Spleen (tissue), 7 donors: ENCODE measurements at regions not wholly inside any gene's neighbourhood (a gene's known extent, or its start where the extent isn't known, plus 50 kb on each side); places are given as distances from the start of the nearest gene placed in this dataset.

ENCODE experiments used
- POLR2A ChIP-seq, 3 donors: fragments of 450-650 bp; IDR thresholded peaks; one replicate each; pipeline ENCODE4 v1.5.1; 2017; ENCODE audit warnings: antibody characterized with exemption in 3 of 3, mild to moderate bottlenecking in 1 of 3
- TF ChIP-seq, protein P1 (sequence below), 11 experiments: fragments of 200-600 bp in 7 of 11; fragments of 450-650 bp in 4 of 11; sonication (generic) in 4 of 11; IDR thresholded peaks in 8 of 11; conservative IDR thresholded peaks in 3 of 11; 1 replicate in 7 of 11; 2 replicates in 4 of 11; pipeline versions ENCODE4 v1.4.0 to v1.8.0; 2016 to 2021; ENCODE audit warnings: antibody characterized with exemption in 11 of 11, inconsistent platforms in 4 of 11, mild to moderate bottlenecking in 1 of 11
- donor health status: DM: no; HTN: no; CAD: no; lungs with moderate emphysema.
- donor health status: DM: no; HTN: no; CAD: no.
- donor health status: DM: no; HTN: no; CAD: no.

DNA sequence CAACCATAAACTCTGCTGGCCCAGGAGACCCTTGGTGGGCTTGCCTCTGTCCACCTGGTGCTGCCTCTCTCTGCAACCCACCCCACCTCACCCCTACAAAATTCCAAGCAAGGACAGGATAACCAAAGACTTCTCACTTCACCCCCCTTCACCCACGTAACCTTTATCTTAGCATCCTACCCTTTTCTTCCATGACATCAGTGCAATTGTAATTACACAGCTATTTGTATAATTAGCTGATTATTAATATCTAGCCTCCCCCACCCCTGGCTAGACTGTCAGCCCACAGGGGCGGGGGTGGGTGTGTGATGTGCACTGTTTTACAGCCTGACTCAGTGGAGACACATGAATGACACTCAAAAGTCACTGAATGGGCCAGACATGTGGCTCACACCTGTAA is 262.2 kb downstream of the MRTFB start:
- TF ChIP-seq, protein P1, sequence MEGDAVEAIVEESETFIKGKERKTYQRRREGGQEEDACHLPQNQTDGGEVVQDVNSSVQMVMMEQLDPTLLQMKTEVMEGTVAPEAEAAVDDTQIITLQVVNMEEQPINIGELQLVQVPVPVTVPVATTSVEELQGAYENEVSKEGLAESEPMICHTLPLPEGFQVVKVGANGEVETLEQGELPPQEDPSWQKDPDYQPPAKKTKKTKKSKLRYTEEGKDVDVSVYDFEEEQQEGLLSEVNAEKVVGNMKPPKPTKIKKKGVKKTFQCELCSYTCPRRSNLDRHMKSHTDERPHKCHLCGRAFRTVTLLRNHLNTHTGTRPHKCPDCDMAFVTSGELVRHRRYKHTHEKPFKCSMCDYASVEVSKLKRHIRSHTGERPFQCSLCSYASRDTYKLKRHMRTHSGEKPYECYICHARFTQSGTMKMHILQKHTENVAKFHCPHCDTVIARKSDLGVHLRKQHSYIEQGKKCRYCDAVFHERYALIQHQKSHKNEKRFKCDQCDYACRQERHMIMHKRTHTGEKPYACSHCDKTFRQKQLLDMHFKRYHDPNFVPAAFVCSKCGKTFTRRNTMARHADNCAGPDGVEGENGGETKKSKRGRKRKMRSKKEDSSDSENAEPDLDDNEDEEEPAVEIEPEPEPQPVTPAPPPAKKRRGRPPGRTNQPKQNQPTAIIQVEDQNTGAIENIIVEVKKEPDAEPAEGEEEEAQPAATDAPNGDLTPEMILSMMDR (IDR thresholded peaks at IDR 0.05 in 8 of 11, conservative IDR thresholded peaks at IDR 0.05 in 3 of 11): no peak
- no peak for TF ChIP-seq POLR2A (IDR thresholded peaks at IDR 0.05)
